GM18519 (cell line): ENCODE measurements at regions not wholly inside any gene's neighbourhood (a gene's known extent, or its start where the extent isn't known, plus 50 kb on each side); places are given as distances from the start of the nearest gene placed in this dataset.

Source experiments
- ATAC-seq: cut with Tn5 transposase; IDR thresholded peaks from one replicate; pipeline ENCODE4 v1.9.1; 2021; ENCODE audit warnings: mild to moderate bottlenecking, moderate library complexity; ENCODE audit not compliant: unreplicated experiment, low FRiP score

DNA sequence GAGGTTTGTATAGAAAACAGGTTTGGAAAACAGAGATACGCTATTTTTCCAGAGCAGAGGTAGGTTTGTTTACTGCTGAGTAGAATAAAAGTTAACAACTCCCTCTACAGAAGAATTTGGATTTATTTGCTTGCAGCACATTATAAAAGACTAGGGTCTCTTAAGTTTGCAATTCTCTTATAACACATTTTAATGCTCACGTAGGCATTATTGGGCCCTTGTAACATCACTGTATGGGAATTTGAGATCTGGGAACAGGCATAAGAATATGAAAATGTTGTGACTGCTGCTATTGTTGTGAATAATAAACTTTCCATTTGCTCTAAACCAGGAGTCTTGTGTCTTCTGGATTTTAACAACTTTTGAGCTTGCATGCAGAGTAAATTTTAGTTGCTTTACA is 128.3 kb upstream of the CADM2 start:
- ATAC-seq = no peak

DNA sequence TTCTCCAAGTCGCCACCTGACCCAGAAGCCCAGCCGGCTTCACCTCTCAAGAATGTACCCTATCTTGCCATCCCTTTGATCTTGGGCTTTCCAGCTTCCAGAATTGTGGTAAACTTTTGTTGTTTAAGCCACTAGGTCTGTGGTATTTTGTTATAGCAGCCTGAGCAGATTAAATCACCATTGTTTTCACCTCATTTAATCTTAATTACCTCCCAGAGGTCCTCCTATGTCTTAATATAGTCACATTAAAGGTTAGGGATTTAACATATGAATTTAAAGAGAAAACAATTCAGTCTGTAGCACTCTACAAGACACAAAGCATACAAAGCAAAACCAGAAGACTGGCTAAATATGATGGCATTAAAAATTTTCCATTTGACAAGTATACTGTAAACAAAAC is 123.4 kb upstream of the CADM2 start:
- no peak for ATAC-seq

DNA sequence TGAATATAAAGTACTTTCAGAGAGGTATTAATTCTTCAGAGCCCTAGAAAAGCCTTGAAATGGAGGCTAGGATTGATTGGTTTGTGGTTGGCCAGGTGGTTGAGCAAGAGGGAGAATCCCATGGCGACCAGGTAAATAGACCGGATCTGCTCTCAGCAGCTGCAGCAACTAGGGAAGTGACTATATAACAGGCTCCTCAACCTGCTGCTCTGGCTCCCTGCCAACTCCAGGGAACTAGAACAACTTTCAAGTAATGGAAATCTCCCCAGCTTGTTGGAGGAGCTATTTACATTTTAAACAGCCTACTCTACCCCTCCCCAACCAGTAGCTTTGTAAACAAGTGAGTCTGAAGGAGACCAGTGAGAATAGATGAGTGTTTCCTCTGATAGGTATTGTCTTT is 121.8 kb upstream of the CADM2 start:
- no peak for ATAC-seq

DNA sequence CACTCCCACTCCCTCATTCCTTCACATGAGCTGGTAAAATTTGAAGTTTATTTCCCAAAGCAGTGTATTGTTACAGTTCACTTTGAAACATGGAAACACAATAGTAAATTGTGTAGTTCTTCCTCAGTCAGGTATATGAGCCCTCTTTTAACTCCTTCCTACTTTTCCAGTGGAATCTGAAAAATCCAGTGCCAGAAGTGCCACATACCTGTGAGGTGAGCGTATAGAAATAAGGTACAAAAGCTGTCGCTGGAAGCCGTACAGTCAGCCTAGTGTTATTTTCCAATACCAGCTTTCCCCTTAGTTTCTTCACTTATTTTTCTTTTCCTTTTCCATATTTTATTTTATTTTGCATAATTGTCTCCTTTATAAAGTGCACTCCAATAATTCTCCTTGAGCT is 81.7 kb upstream of the CADM2 start:
- ATAC-seq = no peak

DNA sequence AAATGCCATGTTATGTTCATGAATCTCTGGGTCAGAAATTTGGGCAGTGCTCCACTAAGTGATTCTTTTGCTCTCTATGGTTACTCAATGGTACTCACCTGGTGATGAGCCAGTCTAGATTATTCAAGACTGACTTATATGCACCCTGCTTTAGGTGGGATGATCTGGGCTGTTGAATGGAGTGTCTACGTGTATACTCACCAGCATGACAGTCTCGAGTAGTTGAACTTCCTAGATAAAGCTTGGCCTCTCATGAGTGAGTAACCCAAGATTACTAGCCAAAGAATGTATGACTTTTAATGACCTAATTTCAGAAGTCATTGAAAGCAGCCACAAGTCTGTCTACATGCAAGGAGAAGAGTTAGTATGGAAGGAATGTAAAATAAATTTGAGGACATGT is 77.5 kb upstream of the CADM2 start:
- no peak for ATAC-seq

DNA sequence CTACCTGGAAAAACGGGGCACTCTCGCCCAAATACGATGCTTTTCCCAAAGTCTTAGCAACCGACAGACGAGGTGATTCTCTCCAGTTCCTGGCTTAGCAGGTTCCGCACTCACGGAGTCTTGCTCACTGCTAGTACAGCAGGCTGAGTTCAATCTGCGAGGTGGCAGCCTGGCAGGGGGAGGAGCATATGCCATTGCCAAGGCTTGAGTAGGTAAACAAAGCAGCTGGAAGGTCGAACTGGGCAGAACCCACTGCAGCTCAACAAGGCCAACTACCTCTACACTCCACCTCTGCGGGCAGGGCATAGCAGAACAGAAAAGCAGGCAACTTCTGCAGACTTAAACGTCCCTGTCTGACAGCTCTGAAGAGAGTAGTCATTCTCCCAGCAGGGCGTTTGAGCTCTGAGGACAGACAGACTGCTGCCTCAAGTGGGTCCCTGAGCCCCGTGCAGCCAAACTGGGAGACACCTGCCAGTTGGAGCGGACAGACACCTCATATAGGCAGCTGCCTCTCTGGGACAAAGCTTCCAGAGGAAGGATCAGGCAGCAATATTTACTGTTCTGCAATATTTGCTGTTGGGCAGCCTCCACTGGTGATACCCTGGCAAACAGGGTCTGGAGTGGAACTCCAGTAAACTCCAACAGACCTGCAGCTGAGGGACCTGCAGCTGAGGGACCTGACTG is 73.4 kb upstream of the CADM2 start:
- no peak for ATAC-seq

DNA sequence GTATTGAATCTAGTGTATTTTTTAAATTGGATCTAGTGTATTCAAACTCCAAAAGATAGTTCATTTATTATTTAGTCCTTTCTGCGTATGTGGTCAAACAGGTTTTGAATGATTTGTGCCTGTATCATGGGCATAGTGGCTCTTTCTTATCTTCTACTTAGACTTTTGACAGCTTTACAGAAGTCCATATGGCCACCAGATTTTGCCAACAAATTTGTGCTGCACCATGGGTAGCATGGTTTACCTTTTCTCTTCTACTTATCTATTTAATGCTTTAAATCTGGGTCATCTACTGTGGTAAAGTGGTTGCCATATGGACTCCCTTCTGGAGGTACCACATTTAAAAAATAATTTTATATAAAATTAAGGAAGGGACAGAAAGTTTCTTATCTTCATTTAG is 66.9 kb upstream of the CADM2 start:
- ATAC-seq = no peak

DNA sequence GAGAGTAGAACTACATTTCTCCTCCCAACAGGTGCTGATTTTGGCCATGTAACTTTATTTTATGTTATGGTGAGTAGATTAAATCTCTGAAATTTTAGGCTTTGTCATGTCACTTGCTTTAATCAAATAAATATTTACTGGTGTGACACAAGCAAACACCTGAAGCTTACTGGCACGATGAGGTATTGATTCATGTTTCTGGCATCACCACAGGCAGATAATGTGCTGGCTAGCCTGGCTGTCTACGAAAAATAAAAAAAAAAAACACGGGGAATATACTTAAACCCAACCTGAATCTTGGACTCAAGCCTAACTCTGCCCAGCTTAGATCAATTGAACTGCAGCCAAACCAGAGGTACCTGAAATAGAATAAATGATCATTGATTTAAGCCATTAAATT is 65.6 kb upstream of the CADM2 start:
- ATAC-seq = no peak

DNA sequence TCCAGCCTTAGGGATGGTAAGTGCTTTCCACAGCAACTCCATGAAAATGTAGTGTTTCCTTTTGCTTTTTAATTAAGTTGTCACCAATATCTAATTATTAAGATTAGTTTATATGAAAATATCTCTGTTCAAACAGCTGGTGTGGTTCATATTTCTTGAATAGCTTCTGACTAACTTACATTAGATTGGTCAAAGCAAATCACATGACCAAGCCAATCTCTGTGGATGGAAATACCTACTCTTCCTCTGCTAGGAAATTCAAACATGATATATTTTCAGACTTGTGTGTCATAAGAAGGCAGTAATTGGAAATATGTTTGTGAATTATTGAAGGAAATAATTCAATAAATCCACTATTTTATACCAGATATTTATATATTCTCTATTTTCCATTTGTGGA is 54.6 kb upstream of the CADM2 start:
- no peak for ATAC-seq

DNA sequence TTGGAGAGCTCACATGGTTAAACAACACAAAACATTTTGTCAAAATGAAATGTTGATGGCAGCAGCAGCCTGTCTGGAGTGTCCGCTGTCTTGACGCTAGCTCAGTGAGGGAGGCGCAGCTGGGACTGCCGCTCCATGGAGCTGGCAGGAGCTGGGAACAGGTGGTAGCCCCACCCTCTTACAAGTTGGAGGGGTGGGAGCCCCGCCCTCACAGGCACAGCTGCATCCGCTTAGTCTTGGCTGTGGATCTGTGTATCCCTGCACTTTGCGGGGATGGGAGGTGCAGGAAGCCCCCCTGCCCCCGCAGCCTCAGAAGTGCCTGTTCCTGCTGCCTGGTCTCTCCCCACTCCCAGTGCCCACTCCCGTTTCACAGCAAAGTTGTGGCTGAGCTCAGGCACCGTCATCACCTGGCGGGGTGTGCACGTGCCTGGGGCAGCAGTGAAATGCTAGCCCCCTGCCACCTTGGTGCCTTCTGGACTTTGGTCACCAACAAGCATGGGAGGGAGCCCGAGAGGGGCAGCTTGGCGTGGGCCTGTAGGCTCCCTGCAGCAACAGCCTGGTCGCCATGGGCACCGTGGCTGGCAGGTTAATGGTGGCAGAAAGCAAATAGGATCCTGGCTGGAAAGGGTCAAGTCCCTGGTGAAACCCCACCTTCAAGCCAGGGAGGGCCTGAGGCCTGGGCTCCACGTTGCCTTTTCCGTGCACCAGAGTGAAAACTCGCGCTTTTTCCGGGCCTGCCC is 53.8 kb upstream of the CADM2 start:
- ATAC-seq = no peak

DNA sequence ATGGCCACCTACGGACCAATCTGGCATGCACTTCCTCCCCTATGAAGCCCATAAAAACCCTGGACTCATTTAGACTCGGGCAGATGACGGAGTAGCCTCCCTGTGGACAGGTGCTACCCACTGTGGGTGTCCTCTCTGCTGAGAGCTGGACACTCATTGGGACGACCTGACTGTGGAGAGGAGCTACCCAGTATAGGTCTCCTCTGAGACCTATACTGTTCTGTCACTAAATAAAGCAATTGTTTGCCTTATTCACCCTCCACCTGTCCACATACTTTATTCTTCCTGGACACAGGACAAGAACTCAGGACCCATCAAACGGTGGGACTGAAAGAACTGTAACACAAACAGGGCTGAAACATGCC is 53.3 kb upstream of the CADM2 start:
- no peak for ATAC-seq

DNA sequence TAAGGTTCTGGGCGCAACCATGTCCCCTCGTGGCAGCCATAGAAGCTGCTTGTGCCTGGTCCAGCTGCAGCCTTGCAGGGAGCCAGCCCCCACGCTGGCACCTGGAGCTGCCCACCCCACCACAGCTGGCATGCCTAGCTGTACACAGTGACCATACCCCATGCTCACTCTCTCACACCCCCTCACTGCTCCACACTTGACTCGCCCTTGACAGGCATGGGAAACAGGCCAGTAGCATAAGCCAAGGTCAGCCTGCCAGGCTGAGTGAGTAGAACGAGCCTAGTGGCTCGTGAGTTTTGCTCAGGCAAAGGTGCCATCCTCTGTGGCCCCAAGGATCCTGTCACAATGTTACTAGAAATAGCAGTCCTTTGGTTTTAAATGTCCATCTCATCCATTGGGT is 52.7 kb upstream of the CADM2 start:
- ATAC-seq = no peak
